NCI-H1092 (cell line): ENCODE measurements at regions not wholly inside any gene's neighbourhood (a gene's known extent, or its start where the extent isn't known, plus 50 kb on each side); places are given as distances from the start of the nearest gene placed in this dataset.

Source experiments
- DNase-seq: peaks from one replicate; lab custom pipeline; 2025; lab: John Stamatoyannopoulos, UW

- DNase-seq, result no peak
Measured at GRCh38 chr6:126747728-126748540, 370.5 kb upstream of the RSPO3 start.

DNA sequence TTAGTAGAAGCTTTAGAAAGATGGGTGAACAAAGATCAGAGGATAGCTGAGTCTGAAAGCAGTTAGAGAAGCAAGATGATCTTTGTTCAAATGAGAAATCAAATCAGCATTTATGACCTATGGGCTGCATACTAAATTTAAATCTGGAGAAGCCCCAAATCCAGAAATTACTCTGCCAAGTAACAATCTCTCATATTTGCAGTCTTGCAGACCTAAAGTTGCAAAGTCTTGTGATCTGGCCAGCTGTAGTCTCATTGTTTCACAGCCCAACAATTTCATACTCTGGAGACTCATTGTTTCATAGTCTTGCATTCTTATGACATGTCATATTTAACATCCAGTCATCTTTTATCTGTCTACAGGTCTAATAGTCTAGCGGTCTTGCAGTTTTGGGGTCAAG lies 364.9 kb upstream of the RSPO3 start:
- no peak for DNase-seq

- no peak for DNase-seq
Measured at GRCh38 chr6:126761854-126762253, 356.6 kb upstream of the RSPO3 start.

GRCh38 chr6:126764104-126764503 lies 354.4 kb upstream of the RSPO3 start:
- no peak for DNase-seq

DNA sequence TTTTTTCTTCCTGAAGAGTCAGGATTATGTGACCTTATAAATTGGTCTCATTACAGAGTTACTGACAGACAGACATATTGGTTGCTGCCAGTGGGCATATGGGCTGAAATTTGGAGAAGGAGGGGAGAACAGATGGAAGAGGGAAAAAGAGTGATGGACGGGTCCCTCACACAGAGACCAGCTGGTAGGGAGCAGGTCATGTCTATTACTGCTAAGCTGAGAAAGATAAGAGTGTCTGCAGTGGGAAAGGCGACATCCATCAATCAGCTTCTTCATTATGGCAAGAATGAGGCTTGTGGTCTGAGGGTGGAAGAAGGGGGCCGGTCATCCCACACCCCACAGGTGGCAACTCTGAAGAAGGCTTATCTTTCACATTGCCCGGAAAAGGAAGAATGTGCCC lies 353.8 kb upstream of the RSPO3 start:
- no peak for DNase-seq

DNA sequence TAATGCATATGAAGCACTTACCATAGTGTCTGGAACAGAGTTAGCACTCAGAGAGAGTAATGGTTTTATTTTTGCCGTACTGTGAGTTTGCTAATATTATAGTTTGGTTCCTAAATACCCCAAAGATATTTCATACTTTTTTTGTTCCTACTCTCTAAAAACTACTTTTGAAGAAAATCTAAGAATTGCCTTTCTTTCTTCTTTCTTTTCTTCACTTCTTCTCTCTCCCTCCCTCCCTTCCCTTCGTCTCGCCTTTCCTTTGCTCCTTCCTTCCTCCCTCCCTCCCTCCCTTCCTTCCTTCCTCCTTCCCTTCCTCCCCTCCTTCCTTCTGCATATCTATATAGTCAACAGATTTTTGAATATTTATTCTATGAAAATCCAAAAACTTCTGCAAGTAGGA lies 351.7 kb upstream of the RSPO3 start:
- no peak for DNase-seq

- no peak for DNase-seq
Measured at GRCh38 chr6:126767711-126768110, 350.8 kb upstream of the RSPO3 start.

DNA sequence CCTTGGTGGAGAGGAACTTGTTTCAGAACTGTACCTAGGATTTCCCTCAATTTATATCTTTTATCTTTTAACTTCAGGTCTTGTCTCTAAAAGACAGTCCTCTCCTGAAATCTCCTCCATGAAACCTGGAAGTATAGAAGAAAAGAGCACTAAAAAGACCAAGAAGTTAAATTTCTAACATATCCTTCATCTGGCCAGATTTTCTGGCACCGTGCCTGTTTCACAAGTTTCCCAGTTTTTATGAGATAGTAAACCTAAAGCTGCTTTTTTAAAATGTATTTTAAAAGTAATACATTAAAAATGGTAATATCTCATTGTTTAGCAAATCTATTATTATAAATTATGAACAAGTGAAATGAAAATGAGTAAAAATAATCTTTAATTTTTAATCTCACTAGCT lies 348.3 kb upstream of the RSPO3 start:
- no peak for DNase-seq

DNA sequence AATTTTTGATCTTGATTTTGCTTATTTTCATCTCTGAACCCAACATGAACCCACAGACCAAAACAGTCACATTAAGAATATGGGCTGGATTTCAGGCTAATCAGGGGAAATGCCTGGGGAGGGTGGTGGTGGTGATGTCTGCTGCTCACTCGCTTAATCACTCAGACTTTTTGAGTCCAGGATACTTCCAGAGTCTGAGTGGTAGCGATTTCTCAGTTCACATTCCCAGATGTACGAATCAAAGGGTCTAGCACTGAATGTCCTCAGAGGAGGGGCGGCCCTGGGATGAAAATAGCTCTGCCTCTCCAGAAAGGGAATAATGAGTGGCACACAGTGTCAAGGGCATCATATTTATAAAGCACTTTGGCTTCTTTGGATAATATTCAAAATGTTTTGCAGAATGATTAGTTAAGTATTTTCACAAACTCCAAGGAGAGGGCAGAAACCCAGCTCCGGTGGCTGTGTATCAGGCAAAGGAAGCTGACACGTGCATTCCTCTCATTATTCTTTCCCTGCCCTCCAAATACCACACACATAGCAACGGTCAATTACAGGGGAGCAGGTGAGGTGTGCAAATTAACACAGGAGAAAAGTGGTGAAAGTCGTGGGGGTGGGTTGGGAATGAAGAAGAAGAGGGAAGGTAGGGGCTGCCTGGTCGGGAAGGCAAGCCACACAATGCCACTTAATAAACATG lies 345.2 kb upstream of the RSPO3 start:
- no peak for DNase-seq

DNA sequence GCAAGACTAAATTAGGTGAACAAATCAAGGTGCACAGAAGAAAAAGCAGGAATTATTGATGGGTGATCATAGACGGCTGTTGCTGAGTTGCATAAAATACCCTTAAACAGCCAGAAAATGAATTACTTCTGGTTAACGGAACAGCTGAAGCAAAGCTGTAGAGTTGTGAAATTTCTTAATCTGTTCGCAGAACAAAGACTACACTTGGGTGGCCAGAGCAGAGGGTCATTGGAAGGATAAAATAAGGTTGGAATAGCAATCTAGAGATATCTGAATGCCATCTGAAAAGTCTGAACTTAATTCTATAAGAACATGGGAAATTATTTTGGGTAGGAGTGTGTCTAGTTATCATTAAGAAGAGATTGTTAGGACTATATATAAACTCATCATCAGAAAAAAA lies 339.1 kb upstream of the RSPO3 start:
- DNase-seq, result no peak

- no peak for DNase-seq
Measured at GRCh38 chr6:126781582-126781981, 336.9 kb upstream of the RSPO3 start.

DNA sequence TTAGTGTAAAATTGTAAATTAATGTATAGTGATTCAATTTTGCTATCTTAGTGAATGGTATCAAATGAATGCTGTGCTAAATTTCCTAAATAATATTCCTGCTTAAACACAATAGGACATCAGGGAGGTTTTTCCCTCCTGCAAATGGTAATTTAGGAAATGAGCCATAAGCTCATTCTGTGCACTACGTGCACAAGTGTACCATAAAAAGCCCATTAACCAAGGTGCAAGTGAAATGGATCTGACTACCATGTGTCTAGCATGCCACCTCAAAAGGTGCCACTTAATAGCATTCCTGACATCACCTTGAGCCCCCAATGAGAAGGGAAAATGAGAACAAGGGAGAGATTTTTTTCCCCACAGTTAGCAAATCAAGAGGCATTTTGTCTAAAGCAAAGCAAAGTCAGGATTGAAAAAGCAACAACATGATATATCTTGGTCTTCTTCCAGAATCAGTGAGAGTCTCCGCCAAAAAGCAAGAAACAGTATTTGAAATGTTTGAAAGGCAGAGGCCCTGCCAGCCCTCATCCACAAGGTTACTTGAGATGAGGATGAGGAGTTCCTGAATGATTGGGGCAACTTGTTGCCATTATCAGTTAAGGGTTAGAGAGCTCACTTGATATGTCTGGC lies 334.2 kb upstream of the RSPO3 start:
- DNase-seq, result no peak

DNA sequence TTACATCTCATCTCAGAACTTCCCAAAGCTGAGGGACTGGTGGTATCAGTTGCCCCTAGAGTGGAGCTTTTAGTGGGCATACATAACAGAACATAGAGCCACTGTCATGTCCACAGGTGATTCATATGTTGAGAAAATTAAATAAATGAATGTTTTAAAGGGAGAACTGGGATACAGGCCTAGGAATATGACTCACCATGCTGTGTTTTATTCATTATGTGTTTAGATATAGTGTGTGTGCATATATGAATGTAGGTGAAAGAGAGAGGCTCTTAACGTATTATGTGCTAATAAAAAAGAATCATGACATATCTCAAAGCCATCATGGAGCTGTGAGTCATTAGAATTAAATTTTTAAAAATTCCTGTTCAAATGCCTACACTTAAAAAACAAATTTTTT lies 332.2 kb upstream of the RSPO3 start:
- no peak for DNase-seq

GRCh38 chr6:126787635-126788034 lies 330.8 kb upstream of the RSPO3 start:
- no peak for DNase-seq

GRCh38 chr6:126788861-126789365 lies 329.6 kb upstream of the RSPO3 start:
- DNase-seq, result no peak

- no peak for DNase-seq
Measured at GRCh38 chr6:126792340-126793085, 326.0 kb upstream of the RSPO3 start.

- DNase-seq, result no peak
Measured at GRCh38 chr6:126795161-126795560, 323.3 kb upstream of the RSPO3 start.

- DNase-seq, result no peak
Measured at GRCh38 chr6:126797981-126798380, 320.5 kb upstream of the RSPO3 start.

DNA sequence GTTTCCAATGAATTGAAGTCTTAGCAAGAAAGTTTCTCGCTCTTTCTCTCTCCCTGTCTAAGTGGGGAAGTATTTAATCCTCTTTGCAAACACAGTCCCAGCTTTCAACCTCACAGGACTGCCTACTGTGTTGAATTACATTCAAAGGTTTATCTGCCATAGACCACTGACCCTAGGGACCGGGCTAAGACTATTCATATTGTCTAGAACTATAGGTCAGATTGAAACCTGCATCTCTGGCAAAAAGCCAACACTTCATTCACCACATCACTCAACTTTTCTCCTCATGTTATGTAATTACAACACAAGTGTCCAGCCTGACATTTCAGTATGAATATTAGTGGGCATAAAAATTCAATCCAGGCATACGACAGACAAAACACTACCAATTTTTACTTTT lies 314.7 kb upstream of the RSPO3 start:
- DNase-seq, result no peak

DNA sequence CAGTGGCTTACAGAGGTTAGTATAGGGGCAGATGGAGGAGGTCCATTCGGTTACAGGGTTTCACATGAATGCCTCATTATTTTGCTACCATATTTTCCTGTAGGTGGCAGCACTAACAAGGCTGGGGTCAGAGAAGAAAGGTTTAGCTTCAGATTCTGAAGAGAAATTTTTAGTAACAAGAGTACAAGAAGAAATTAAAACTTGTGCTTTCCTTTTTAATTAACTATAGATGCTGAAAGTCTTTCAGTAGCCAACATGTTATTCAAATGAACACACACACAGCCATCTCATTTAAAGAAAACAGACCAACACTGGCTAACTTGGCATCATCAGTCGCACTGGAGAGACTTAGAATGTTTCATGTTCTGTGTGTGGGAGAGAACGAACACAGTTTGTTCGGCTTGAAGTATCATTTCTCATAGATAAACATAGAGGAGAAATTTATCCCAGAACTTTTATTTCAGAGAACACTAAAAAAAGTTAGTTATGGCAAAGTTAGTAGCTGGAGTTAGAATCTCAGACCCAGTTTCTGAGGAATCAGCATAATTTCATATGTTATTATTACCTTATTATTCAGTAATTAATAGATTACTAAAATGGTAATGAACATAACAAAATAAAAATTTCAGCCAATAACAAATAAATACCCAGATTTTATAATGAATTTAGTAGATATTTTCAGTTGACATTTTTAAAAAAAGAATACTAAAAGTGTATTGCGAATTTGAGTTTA lies 314.0 kb upstream of the RSPO3 start:
- peak; percentile 11 for DNase-seq

- no peak for DNase-seq
Measured at GRCh38 chr6:126805861-126806260, 312.6 kb upstream of the RSPO3 start.

- DNase-seq, result no peak
Measured at GRCh38 chr6:126807876-126808275, 310.6 kb upstream of the RSPO3 start.
